ENCODE measurements at regions not wholly inside any gene's neighbourhood (a gene's known extent, or its start where the extent isn't known, plus 50 kb on each side); places are given as distances from the start of the nearest gene placed in this dataset.

DNA sequence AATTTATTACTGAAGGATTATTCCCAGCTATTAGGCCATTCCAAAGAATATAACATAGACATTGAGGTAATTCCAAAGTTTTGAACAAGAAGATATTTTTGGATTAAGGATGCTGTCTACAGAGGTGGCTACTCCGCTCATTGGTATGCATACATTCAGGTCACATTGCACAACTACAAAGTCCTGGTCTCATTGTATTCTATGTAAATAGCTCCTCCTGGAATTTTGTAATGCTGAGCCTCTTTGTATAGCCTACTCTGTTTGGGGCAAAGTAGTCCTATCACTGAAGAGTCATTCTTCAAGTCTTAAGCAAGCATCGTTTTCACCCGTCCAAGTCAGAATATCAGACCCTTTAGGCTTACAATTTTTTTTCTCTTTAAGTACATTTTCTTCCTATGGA lies 142.4 kb downstream of the KIF18A start:
- TF ChIP-seq, protein P1, sequence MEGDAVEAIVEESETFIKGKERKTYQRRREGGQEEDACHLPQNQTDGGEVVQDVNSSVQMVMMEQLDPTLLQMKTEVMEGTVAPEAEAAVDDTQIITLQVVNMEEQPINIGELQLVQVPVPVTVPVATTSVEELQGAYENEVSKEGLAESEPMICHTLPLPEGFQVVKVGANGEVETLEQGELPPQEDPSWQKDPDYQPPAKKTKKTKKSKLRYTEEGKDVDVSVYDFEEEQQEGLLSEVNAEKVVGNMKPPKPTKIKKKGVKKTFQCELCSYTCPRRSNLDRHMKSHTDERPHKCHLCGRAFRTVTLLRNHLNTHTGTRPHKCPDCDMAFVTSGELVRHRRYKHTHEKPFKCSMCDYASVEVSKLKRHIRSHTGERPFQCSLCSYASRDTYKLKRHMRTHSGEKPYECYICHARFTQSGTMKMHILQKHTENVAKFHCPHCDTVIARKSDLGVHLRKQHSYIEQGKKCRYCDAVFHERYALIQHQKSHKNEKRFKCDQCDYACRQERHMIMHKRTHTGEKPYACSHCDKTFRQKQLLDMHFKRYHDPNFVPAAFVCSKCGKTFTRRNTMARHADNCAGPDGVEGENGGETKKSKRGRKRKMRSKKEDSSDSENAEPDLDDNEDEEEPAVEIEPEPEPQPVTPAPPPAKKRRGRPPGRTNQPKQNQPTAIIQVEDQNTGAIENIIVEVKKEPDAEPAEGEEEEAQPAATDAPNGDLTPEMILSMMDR (conservative IDR thresholded peaks at IDR 0.05 in 1 of 2, IDR thresholded peaks at IDR 0.05 in 1 of 2; ENCODE audit: extremely low read depth in 1 of 2, insufficient read depth in 1 of 2, low read depth in 1 of 2, low read length in 2 of 2) = no peak
- TF ChIP-seq EZH2 (IDR thresholded peaks at IDR 0.05; ENCODE audit: borderline replicate concordance, low read length) = no peak
